ENCODE measurements at regions not wholly inside any gene's neighbourhood (a gene's known extent, or its start where the extent isn't known, plus 50 kb on each side); places are given as distances from the start of the nearest gene placed in this dataset.

DNA sequence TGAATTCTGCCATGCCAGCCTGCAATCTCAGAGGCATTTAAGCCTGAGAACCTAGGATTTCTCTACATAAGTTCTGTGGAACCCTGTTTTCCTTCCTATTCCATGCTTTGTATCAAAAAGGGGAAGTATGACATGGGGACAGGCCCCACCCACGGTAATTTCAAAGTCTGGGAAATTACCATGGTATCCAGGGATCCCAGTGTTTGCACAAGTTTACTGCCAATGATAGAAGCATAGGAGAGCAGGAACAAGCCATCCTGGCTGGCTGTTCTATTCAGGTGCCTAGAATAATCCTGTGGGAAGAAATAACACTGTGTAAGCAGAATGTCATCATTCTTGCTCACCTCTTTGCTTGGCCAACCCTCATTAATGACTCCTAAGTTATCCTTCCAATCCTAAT, 53.8 kb upstream of the ATP1B1 start:
- TF ChIP-seq POLR2AphosphoS5 (IDR thresholded peaks at IDR 0.05; ENCODE audit: low read depth): no peak

DNA sequence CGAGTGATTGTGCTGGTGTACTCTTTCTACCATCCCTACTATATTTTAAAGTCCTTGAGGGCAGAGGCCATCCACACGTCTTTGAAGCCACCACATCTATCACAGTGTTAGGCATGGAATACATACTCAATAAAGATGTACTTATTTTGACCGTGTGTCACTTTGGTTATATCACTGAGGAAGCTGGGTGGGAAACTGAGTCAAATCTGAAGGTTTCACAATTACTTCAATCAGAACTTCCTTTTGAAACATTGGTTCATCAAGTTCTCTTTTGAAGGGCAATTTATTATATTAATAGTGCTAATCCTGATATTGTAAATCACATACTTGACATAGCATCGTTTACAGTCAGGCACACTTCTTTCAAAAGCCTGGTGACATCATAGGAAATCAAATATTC, 53.3 kb upstream of the ATP1B1 start:
- no peaks in the 10 kb centered on the region for H3K27me3 ChIP-seq (ENCODE audit: insufficient read depth, poor library complexity, severe bottlenecking)
- no peak for DNase-seq (ENCODE audit: low read depth in 1 of 2, low spot score in 1 of 2)
- H3K4me3 ChIP-seq (replicated peaks; ENCODE audit: insufficient read depth, low read length): no peak overlapping the region
- TF ChIP-seq, protein P1, sequence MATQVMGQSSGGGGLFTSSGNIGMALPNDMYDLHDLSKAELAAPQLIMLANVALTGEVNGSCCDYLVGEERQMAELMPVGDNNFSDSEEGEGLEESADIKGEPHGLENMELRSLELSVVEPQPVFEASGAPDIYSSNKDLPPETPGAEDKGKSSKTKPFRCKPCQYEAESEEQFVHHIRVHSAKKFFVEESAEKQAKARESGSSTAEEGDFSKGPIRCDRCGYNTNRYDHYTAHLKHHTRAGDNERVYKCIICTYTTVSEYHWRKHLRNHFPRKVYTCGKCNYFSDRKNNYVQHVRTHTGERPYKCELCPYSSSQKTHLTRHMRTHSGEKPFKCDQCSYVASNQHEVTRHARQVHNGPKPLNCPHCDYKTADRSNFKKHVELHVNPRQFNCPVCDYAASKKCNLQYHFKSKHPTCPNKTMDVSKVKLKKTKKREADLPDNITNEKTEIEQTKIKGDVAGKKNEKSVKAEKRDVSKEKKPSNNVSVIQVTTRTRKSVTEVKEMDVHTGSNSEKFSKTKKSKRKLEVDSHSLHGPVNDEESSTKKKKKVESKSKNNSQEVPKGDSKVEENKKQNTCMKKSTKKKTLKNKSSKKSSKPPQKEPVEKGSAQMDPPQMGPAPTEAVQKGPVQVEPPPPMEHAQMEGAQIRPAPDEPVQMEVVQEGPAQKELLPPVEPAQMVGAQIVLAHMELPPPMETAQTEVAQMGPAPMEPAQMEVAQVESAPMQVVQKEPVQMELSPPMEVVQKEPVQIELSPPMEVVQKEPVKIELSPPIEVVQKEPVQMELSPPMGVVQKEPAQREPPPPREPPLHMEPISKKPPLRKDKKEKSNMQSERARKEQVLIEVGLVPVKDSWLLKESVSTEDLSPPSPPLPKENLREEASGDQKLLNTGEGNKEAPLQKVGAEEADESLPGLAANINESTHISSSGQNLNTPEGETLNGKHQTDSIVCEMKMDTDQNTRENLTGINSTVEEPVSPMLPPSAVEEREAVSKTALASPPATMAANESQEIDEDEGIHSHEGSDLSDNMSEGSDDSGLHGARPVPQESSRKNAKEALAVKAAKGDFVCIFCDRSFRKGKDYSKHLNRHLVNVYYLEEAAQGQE (IDR thresholded peaks at IDR 0.05; ENCODE audit: insufficient replicate concordance, low read depth): no peak
- TF ChIP-seq, protein P2, sequence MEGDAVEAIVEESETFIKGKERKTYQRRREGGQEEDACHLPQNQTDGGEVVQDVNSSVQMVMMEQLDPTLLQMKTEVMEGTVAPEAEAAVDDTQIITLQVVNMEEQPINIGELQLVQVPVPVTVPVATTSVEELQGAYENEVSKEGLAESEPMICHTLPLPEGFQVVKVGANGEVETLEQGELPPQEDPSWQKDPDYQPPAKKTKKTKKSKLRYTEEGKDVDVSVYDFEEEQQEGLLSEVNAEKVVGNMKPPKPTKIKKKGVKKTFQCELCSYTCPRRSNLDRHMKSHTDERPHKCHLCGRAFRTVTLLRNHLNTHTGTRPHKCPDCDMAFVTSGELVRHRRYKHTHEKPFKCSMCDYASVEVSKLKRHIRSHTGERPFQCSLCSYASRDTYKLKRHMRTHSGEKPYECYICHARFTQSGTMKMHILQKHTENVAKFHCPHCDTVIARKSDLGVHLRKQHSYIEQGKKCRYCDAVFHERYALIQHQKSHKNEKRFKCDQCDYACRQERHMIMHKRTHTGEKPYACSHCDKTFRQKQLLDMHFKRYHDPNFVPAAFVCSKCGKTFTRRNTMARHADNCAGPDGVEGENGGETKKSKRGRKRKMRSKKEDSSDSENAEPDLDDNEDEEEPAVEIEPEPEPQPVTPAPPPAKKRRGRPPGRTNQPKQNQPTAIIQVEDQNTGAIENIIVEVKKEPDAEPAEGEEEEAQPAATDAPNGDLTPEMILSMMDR (IDR thresholded peaks at IDR 0.05; ENCODE audit: insufficient read depth, low read length): no peak
- TF ChIP-seq POLR2AphosphoS5 (IDR thresholded peaks at IDR 0.05; ENCODE audit: low read depth) (no peak), SPI1 (IDR thresholded peaks at IDR 0.05; ENCODE audit: borderline replicate concordance, low read depth) (no peak), GABPA (IDR thresholded peaks at IDR 0.05; ENCODE audit: low read depth) (no peak)
- H3K27ac ChIP-seq (replicated peaks): no peak overlapping the region

More for the DNA sequence above, 53.8 kb upstream of the ATP1B1 start:
- H3K27me3 ChIP-seq (ENCODE audit: insufficient read depth, poor library complexity, severe bottlenecking): no peaks in the 10 kb centered on the region
- H3K27ac ChIP-seq (replicated peaks): no peak overlapping the region
- H3K4me3 ChIP-seq (replicated peaks; ENCODE audit: insufficient read depth, low read length): no peak overlapping the region
- no peak for DNase-seq (ENCODE audit: low read depth in 1 of 2, low spot score in 1 of 2)
